BJ (cell line): ENCODE measurements at regions not wholly inside any gene's neighbourhood (a gene's known extent, or its start where the extent isn't known, plus 50 kb on each side); places are given as distances from the start of the nearest gene placed in this dataset.

Source experiments
- CTCF ChIA-PET: fragments of 350-600 bp; formaldehyde crosslinking; extraction: SDS; loops from one replicate; lab custom pipeline; 2021; ENCODE audit warnings: antibody characterized with exemption, inconsistent platforms; lab: Yijun Ruan, JAX
- POLR2A ChIA-PET: fragments of 300-600 bp; sonication (Branson Sonifier 250); formaldehyde crosslinking; extraction: SDS; loops from one replicate; lab custom pipeline; 2021; ENCODE audit warnings: antibody characterized with exemption; lab: Charles Lee
- DNase-seq: peaks from one replicate; pipeline ENCODE4 v3.0.0-alpha.2; 2011; ENCODE audit warnings: low read depth
- H3K27me3 ChIP-seq: 2 replicates; pipeline ENCODE4 v1.6.0; 2011; ENCODE audit warnings: low read length; ENCODE audit not compliant: control insufficient read depth, insufficient read depth
- H3K36me3 ChIP-seq: 2 replicates; pipeline ENCODE4 v1.5.1; 2011; ENCODE audit warnings: low read length; ENCODE audit not compliant: control insufficient read depth, insufficient read depth
- H3K4me3 ChIP-seq: 2 replicates; pipeline ENCODE4 v1.5.1; 2011; ENCODE audit warnings: low read depth, mild to moderate bottlenecking, control low read depth, low read length
- TF ChIP-seq, protein P1 (sequence below): IDR thresholded peaks from 2 replicates; pipeline ENCODE4 v1.5.1; 2011; ENCODE audit warnings: low read depth, mild to moderate bottlenecking, control low read depth, inconsistent platforms, low read length, moderate library complexity; ENCODE audit not compliant: insufficient read depth

DNA sequence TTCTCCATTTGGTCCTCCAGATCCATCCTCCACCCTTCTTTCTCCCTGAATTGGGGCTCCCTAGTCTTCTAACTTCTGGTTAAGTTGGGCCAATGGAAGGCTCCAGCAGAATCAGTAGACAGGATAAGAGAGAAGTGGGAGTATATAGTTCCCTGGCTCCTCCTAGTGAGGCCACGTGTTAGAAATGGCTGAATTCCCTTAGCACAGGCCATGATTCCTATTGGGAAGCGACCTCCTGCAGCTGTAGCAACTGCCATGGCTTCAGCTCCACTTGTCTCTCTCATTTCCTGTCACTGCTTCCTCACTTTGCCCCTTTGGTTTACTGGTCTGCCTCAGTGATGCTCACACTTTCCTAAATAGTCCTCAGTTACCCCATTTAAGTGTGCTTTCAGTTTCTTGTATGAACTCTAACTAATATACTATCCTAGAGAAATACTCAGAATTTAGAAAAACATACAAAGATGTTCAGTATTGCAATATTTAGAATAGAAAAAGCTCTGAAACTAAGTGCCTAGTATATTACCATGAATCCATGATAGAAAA is 104.8 kb upstream of the SMARCA2 start:
- no peaks in the 10 kb centered on the region for H3K27me3 ChIP-seq
- TF ChIP-seq, protein P1, sequence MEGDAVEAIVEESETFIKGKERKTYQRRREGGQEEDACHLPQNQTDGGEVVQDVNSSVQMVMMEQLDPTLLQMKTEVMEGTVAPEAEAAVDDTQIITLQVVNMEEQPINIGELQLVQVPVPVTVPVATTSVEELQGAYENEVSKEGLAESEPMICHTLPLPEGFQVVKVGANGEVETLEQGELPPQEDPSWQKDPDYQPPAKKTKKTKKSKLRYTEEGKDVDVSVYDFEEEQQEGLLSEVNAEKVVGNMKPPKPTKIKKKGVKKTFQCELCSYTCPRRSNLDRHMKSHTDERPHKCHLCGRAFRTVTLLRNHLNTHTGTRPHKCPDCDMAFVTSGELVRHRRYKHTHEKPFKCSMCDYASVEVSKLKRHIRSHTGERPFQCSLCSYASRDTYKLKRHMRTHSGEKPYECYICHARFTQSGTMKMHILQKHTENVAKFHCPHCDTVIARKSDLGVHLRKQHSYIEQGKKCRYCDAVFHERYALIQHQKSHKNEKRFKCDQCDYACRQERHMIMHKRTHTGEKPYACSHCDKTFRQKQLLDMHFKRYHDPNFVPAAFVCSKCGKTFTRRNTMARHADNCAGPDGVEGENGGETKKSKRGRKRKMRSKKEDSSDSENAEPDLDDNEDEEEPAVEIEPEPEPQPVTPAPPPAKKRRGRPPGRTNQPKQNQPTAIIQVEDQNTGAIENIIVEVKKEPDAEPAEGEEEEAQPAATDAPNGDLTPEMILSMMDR: no peak
- ChIA-PET POLR2A (no interaction called here), CTCF (no interaction called here)
- no peak for DNase-seq
- no peak overlapping the region for H3K4me3 ChIP-seq
- H3K36me3 ChIP-seq: no peaks in the 10 kb centered on the region

- H3K36me3 ChIP-seq: no peaks in the 10 kb centered on the region
- no peak for DNase-seq
- POLR2A ChIA-PET: no interaction called here
- H3K4me3 ChIP-seq: no peak overlapping the region
- CTCF ChIA-PET: no interaction called here
- H3K27me3 ChIP-seq: no peaks in the 10 kb centered on the region
- TF ChIP-seq, protein P1: no peak
These were observed 101.4 kb upstream of the SMARCA2 start for GRCh38 chr9:1913631-1914330.

- TF ChIP-seq, protein P1: no peak
- CTCF ChIA-PET: no interaction called here
- H3K4me3 ChIP-seq: peak overlapping the region; percentile 18
- H3K27me3 ChIP-seq: no peaks in the 10 kb centered on the region
- no peak for DNase-seq
- H3K36me3 ChIP-seq: no peaks in the 10 kb centered on the region
- POLR2A ChIA-PET: no interaction called here
These were observed 99.1 kb upstream of the SMARCA2 start for GRCh38 chr9:1916095-1916494.

DNA sequence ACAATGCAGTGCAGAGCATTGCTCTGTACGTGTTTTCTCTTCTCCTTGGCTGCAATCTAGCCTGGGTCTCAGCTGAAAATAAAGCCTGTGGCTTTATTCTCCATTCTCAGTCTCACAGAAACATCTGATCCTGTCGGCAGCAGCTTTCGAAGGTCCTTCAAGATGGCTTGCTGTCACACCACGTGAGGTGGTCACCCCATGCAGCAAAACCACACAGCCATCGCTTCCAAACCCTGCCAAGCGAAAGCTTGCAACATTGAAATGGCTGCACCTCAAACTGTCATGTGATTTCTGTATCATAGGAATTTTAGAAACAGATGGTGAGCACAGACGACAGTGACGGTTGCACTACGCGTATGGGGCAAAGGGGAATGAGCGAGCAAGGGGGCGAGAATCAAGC is 98.5 kb upstream of the SMARCA2 start:
- Histone ChIP-seq H3K27me3 (no peaks in the 10 kb centered on the region), H3K36me3 (no peaks in the 10 kb centered on the region), H3K4me3 (no peak overlapping the region)
- no peak for DNase-seq
- POLR2A ChIA-PET: interaction anchor here (0.6 kb wide), 1 partner anchor 98 kb away, joined by 3 read pairs; the partner anchor contains the start of gene SMARCA2
- CTCF ChIA-PET: no interaction called here
- TF ChIP-seq, protein P1: no peak

GRCh38 chr9:1917396-1917935 is 97.7 kb upstream of the SMARCA2 start:
- Histone ChIP-seq H3K36me3 (no peaks in the 10 kb centered on the region), H3K27me3 (no peaks in the 10 kb centered on the region), H3K4me3 (no peak overlapping the region)
- no peak for DNase-seq
- ChIA-PET CTCF (no interaction called here), POLR2A (interaction anchor here (0.6 kb wide), 1 partner anchor 98 kb away, joined by 3 read pairs; the partner anchor contains the start of gene SMARCA2)
- TF ChIP-seq, protein P1: no peak
